Limb (tissue), 2 donors: ENCODE measurements at regions not wholly inside any gene's neighbourhood (a gene's known extent, or its start where the extent isn't known, plus 50 kb on each side); places are given as distances from the start of the nearest gene placed in this dataset.

Experiments
- DNase-seq, 2 donors: peaks; one replicate each; pipeline ENCODE4 v3.0.0-alpha.2; 2016; ENCODE audit errors: extremely low spot score in 2 of 2

- DNase-seq = no peak
These were observed 407.0 kb downstream of the PID1 start for GRCh38 chr2:228864131-228864530.

GRCh38 chr2:228860601-228861285, 410.3 kb downstream of the PID1 start:
- DNase-seq = no peak

- DNase-seq = no peak
These were observed 417.9 kb downstream of the PID1 start for GRCh38 chr2:228853151-228853550.

- DNase-seq = no peak
These were observed 422.4 kb downstream of the PID1 start for GRCh38 chr2:228848638-228849037.

- no peak for DNase-seq
These were observed 423.4 kb downstream of the PID1 start for GRCh38 chr2:228847684-228848083.

GRCh38 chr2:228846161-228846560, 424.9 kb downstream of the PID1 start:
- no peak for DNase-seq

- no peak for DNase-seq
These were observed 425.7 kb downstream of the PID1 start for GRCh38 chr2:228845162-228845925.

GRCh38 chr2:228841877-228842276, 429.2 kb downstream of the PID1 start:
- DNase-seq = no peak

- no peak for DNase-seq
These were observed 429.6 kb downstream of the PID1 start for GRCh38 chr2:228841475-228841874.

- DNase-seq = no peak
These were observed 430.4 kb downstream of the PID1 start for GRCh38 chr2:228840743-228841114.

- no peak for DNase-seq
These were observed 430.9 kb downstream of the PID1 start for GRCh38 chr2:228840113-228840742.

GRCh38 chr2:228839421-228839876, 431.6 kb downstream of the PID1 start:
- no peak for DNase-seq

- no peak for DNase-seq
These were observed 432.3 kb downstream of the PID1 start for GRCh38 chr2:228838819-228839218.

GRCh38 chr2:228828397-228828796, 442.7 kb downstream of the PID1 start:
- DNase-seq = no peak

- peak in 1 of 2 donors; percentile 38 for DNase-seq
These were observed 443.9 kb downstream of the PID1 start for GRCh38 chr2:228827056-228827700.

- no peak for DNase-seq
These were observed 451.4 kb downstream of the PID1 start for GRCh38 chr2:228819701-228820100.

GRCh38 chr2:228802181-228803071, 468.7 kb downstream of the PID1 start:
- peak in 1 of 2 donors; percentile 36 for DNase-seq

GRCh38 chr2:228801451-228801850, 469.6 kb downstream of the PID1 start:
- no peak for DNase-seq

- no peak for DNase-seq
These were observed 471.9 kb downstream of the PID1 start for GRCh38 chr2:228799208-228799588.

GRCh38 chr2:228798458-228799207, 472.5 kb downstream of the PID1 start:
- no peak for DNase-seq
